ENCODE measurements at regions not wholly inside any gene's neighbourhood (a gene's known extent, or its start where the extent isn't known, plus 50 kb on each side); places are given as distances from the start of the nearest gene placed in this dataset.

- Histone ChIP-seq H3K9me3 (ENCODE audit: control extremely low read depth in 1 of 3, control insufficient read depth in 2 of 3, insufficient read depth in 1 of 3, low read length in 2 of 3) (peaks cover 0 to 8% (median 0%) of the 10 kb centered on the region in 3 donors), H3K4me1 (ENCODE audit: control insufficient read depth in 2 of 2, insufficient read depth in 2 of 2, low read length in 2 of 2) (no peaks in the 10 kb centered on the region), H2AFZ (ENCODE audit: insufficient read depth, low read depth, low read length, poor library complexity, severe bottlenecking) (no peak overlapping the region), H3K4me2 (replicated peaks; ENCODE audit: low read depth, low read length, poor library complexity, severe bottlenecking) (no peak overlapping the region), H3K4me3 (ENCODE audit: control extremely low read depth in 1 of 5, extremely low read depth in 1 of 5, insufficient read depth in 1 of 5, low read depth in 2 of 5, low read length in 4 of 5) (no peak overlapping the region), H3K27ac (ENCODE audit: low read length in 2 of 2) (no peak overlapping the region), H3K9ac (ENCODE audit: low read length) (no peak overlapping the region), H3K36me3 (replicated peaks in 1 of 2; ENCODE audit: control extremely low read depth in 1 of 2, control insufficient read depth in 1 of 2, extremely low read depth in 1 of 2, insufficient read depth in 2 of 2, low read length in 1 of 2) (no peaks in the 10 kb centered on the region), H4K20me1 (ENCODE audit: control insufficient read depth, insufficient read depth, low read length, poor library complexity, severe bottlenecking) (no peaks in the 10 kb centered on the region), H3K27me3 (replicated peaks in 1 of 4; ENCODE audit: control extremely low read depth in 1 of 4, control insufficient read depth in 3 of 4, insufficient read depth in 4 of 4, low read length in 3 of 4) (no peaks in the 10 kb centered on the region), H3K79me2 (ENCODE audit: control insufficient read depth, insufficient read depth, low read length) (no peaks in the 10 kb centered on the region)
- H3K27ac Mint-ChIP-seq, result no peak overlapping the region
- ATAC-seq (ENCODE audit: low read depth) (no peak), DNase-seq (no peak)
- H3K4me3 Mint-ChIP-seq, result no peak overlapping the region
- no peaks in the 10 kb centered on the region for H3K27me3 Mint-ChIP-seq
- TF ChIP-seq CTCF (IDR thresholded peaks at IDR 0.05) (no peak), EZH2 (IDR thresholded peaks at IDR 0.05; ENCODE audit: borderline replicate concordance, insufficient read depth, low read depth, low read length, poor library complexity, severe bottlenecking) (no peak)
- CTCF ChIA-PET, result no interaction called here
- WGBS (ENCODE audit: insufficient coverage), result 90% methylated on average over 4 of the region's 5 CpGs
- POLR2A ChIA-PET, result no interaction called here
- no peaks in the 10 kb centered on the region for H3K4me1 Mint-ChIP-seq
- intact Hi-C loops (cut with micrococcal nuclease), result no loop called here
- H3K9me3 Mint-ChIP-seq (ENCODE audit: insufficient read depth), result peaks cover 2% of the 10 kb centered on the region
These were observed 399.8 kb downstream of the OSTF1 start for GRCh38 chr9:75487856-75488718.

- Histone ChIP-seq H4K20me1 (ENCODE audit: control insufficient read depth, insufficient read depth, low read length, poor library complexity, severe bottlenecking) (no peaks in the 10 kb centered on the region), H3K4me3 (ENCODE audit: control extremely low read depth in 1 of 5, extremely low read depth in 1 of 5, insufficient read depth in 1 of 5, low read depth in 2 of 5, low read length in 4 of 5) (no peak overlapping the region), H3K9ac (ENCODE audit: low read length) (no peak overlapping the region), H3K27ac (ENCODE audit: low read length in 2 of 2) (no peak overlapping the region), H3K9me3 (ENCODE audit: control extremely low read depth in 1 of 3, control insufficient read depth in 2 of 3, insufficient read depth in 1 of 3, low read length in 2 of 3) (peaks cover 0 to 8% (median 0%) of the 10 kb centered on the region in 3 donors), H3K36me3 (replicated peaks in 1 of 2; ENCODE audit: control extremely low read depth in 1 of 2, control insufficient read depth in 1 of 2, extremely low read depth in 1 of 2, insufficient read depth in 2 of 2, low read length in 1 of 2) (no peaks in the 10 kb centered on the region), H3K4me2 (replicated peaks; ENCODE audit: low read depth, low read length, poor library complexity, severe bottlenecking) (no peak overlapping the region), H3K4me1 (ENCODE audit: control insufficient read depth in 2 of 2, insufficient read depth in 2 of 2, low read length in 2 of 2) (no peaks in the 10 kb centered on the region), H3K27me3 (replicated peaks in 1 of 4; ENCODE audit: control extremely low read depth in 1 of 4, control insufficient read depth in 3 of 4, insufficient read depth in 4 of 4, low read length in 3 of 4) (no peaks in the 10 kb centered on the region), H2AFZ (ENCODE audit: insufficient read depth, low read depth, low read length, poor library complexity, severe bottlenecking) (no peak overlapping the region), H3K79me2 (ENCODE audit: control insufficient read depth, insufficient read depth, low read length) (no peaks in the 10 kb centered on the region)
- Mint-ChIP-seq H3K27me3 (no peaks in the 10 kb centered on the region), H3K4me3 (no peak overlapping the region), H3K4me1 (no peaks in the 10 kb centered on the region), H3K9me3 (ENCODE audit: insufficient read depth) (peaks cover 2% of the 10 kb centered on the region), H3K27ac (no peak overlapping the region)
- ATAC-seq (ENCODE audit: low read depth) (no peak), DNase-seq (no peak)
- CTCF ChIA-PET, result no interaction called here
- 89% methylated on average over 5 of the region's 6 CpGs for WGBS (ENCODE audit: insufficient coverage)
- POLR2A ChIA-PET, result no interaction called here
- intact Hi-C loops (cut with micrococcal nuclease), result no loop called here
- TF ChIP-seq CTCF (IDR thresholded peaks at IDR 0.05), result no peak
- TF ChIP-seq EZH2 (IDR thresholded peaks at IDR 0.05; ENCODE audit: borderline replicate concordance, insufficient read depth, low read depth, low read length, poor library complexity, severe bottlenecking), result no peak
These were observed 400.4 kb downstream of the OSTF1 start for GRCh38 chr9:75488719-75489110.

Measured in B cell (primary cell).